ENCODE measurements at regions not wholly inside any gene's neighbourhood (a gene's known extent, or its start where the extent isn't known, plus 50 kb on each side); places are given as distances from the start of the nearest gene placed in this dataset.

DNA sequence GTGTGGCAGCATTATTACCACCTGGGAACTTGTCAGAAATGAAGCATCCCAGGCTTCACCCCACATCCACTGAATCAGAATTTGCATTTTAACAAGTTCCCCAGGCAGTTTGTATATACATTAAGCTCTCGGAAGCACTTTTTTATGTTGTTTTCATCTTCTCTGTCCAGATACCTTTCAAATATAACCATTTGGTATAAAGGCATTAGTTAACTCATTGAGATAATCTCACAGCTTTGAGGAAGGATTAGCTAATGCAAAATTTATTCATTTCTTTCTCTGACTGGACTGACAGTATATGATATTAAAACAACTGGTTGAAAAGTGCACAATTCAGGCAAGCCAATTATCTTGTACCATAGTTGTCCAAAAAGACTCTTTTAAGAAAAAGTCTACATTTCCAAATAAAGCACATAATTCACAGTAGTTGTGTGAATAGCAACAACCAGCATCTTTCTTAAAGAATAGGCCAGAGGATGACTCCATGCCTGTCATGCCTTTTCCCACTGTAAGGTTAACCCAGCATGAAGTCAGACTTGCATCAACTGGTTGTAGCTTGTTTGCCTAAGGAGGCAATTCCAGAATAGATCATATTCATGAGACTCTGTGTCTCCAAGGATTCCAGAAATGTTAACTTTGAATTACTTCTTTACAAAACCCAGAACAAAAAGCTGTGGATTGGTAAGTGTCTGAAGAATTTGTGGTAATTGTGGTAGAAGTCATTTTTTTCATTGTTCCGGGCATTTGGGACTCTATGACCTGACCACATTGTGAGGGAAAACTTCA, 254.3 kb upstream of the SESN3 start:
- no peak for DNase-seq (ENCODE audit: low read depth in 1 of 2, low spot score in 1 of 2)
- no peak overlapping the region for H3K4me3 ChIP-seq
- no peaks in the 10 kb centered on the region for H3K9me3 ChIP-seq (ENCODE audit: low read depth)
- no peaks in the 10 kb centered on the region for H3K36me3 ChIP-seq
- H3K27ac ChIP-seq, result no peak overlapping the region
- no peaks in the 10 kb centered on the region for H3K27me3 ChIP-seq
- TF ChIP-seq, protein P1, sequence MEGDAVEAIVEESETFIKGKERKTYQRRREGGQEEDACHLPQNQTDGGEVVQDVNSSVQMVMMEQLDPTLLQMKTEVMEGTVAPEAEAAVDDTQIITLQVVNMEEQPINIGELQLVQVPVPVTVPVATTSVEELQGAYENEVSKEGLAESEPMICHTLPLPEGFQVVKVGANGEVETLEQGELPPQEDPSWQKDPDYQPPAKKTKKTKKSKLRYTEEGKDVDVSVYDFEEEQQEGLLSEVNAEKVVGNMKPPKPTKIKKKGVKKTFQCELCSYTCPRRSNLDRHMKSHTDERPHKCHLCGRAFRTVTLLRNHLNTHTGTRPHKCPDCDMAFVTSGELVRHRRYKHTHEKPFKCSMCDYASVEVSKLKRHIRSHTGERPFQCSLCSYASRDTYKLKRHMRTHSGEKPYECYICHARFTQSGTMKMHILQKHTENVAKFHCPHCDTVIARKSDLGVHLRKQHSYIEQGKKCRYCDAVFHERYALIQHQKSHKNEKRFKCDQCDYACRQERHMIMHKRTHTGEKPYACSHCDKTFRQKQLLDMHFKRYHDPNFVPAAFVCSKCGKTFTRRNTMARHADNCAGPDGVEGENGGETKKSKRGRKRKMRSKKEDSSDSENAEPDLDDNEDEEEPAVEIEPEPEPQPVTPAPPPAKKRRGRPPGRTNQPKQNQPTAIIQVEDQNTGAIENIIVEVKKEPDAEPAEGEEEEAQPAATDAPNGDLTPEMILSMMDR (IDR thresholded peaks at IDR 0.05; ENCODE audit: low read depth, low read length), result no peak
- H3K4me1 ChIP-seq (ENCODE audit: low read depth), result no peaks in the 10 kb centered on the region

DNA sequence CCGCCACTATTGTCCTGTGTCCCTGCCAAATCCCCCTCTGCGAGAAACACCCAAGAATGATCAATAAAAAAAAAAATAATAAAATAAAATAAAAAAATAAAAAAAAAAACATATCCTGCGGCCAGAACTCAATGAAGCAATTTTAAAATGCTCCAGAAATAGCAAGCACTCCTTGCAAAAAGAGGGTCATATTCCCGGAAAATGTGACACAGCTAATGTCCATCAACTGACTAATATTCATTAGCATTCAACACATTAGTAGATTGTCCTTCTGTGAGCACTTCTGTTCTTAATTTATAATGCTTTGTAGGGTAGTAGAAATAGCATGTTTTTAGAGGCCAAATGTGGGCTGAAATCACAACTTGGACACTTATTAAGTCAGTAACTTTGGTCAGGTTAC, 252.3 kb upstream of the SESN3 start:
- Histone ChIP-seq H3K9me3 (ENCODE audit: low read depth) (no peaks in the 10 kb centered on the region), H3K4me1 (ENCODE audit: low read depth) (no peaks in the 10 kb centered on the region), H3K27me3 (no peaks in the 10 kb centered on the region), H3K4me3 (no peak overlapping the region), H3K36me3 (no peaks in the 10 kb centered on the region), H3K27ac (no peak overlapping the region)
- no peak for DNase-seq (ENCODE audit: low read depth in 1 of 2, low spot score in 1 of 2)
- TF ChIP-seq, protein P1 (IDR thresholded peaks at IDR 0.05; ENCODE audit: low read depth, low read length), result no peak

DNA sequence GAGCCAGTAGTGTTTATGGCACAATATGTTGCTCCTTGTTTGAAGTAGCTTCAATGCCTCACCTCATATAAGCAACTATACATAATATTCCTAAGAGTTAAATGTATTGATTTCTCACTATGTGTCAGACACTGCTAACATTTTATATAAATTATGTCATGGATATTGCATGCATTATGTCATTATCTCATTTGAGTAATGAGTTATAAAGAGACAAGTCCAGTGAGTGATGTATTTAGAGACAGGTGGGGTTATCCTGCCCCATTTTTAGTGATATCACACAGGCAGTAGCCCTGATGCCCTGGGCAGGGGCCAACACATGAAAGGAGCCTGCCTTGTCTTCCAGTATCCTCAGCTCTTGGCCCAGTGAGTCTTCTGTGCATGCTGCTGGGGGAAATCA, 247.0 kb upstream of the SESN3 start:
- no peaks in the 10 kb centered on the region for H3K36me3 ChIP-seq
- no peaks in the 10 kb centered on the region for H3K27me3 ChIP-seq
- TF ChIP-seq, protein P1 (IDR thresholded peaks at IDR 0.05; ENCODE audit: low read depth, low read length), result no peak
- H3K4me1 ChIP-seq (ENCODE audit: low read depth), result no peaks in the 10 kb centered on the region
- DNase-seq (ENCODE audit: low read depth in 1 of 2, low spot score in 1 of 2), result no peak
- H3K27ac ChIP-seq, result no peak overlapping the region
- H3K9me3 ChIP-seq (ENCODE audit: low read depth), result no peaks in the 10 kb centered on the region
- H3K4me3 ChIP-seq, result no peak overlapping the region

DNA sequence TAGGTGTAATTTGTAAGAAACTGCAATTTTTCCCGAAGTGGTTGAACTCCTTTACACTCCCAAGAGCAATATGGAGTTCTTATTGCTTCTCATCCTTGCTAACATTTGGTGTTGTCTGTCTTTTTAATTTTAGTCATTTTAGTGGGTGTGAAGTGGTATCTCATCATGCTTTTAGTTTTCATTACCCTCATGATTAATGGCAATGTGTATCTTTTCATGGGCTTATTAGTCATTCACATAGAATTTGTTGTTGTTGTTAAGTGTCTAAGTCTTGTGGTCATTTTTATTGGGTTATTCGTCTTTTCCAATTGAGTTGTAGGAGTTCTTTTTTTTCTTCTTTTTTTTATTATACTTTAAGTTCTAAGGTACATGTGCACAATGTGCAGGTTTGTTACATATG, 238.3 kb upstream of the SESN3 start:
- Histone ChIP-seq H3K36me3 (no peaks in the 10 kb centered on the region), H3K27me3 (no peaks in the 10 kb centered on the region), H3K4me1 (ENCODE audit: low read depth) (no peaks in the 10 kb centered on the region), H3K27ac (no peak overlapping the region), H3K4me3 (no peak overlapping the region), H3K9me3 (ENCODE audit: low read depth) (no peaks in the 10 kb centered on the region)
- TF ChIP-seq, protein P1 (IDR thresholded peaks at IDR 0.05; ENCODE audit: low read depth, low read length), result no peak
- no peak for DNase-seq (ENCODE audit: low read depth in 1 of 2, low spot score in 1 of 2)

DNA sequence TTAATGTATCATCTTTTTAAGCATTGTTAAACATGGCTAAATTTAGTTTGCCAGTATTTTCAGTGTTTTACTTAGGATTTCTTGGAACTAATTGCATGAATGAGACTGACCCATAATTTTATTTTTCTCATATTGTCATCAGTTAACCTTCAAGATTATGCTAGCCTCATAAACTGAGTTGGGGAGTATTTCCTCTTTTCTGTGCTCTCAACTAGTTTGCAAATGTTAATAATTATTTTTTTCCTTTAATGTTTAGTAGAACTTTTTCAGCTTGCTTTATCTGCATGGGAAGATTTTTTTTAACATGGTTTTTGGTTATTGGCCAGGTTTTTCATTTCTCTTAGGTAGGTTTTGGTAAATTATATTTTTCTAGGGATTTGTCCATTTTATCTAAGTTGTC, 235.4 kb upstream of the SESN3 start:
- no peak overlapping the region for H3K27ac ChIP-seq
- H3K9me3 ChIP-seq (ENCODE audit: low read depth), result no peaks in the 10 kb centered on the region
- H3K27me3 ChIP-seq, result no peaks in the 10 kb centered on the region
- H3K4me1 ChIP-seq (ENCODE audit: low read depth), result no peaks in the 10 kb centered on the region
- no peaks in the 10 kb centered on the region for H3K36me3 ChIP-seq
- no peak overlapping the region for H3K4me3 ChIP-seq
- TF ChIP-seq, protein P1 (IDR thresholded peaks at IDR 0.05; ENCODE audit: low read depth, low read length), result no peak
- no peak for DNase-seq (ENCODE audit: low read depth in 1 of 2, low spot score in 1 of 2)
